ENCODE measurements at regions not wholly inside any gene's neighbourhood (a gene's known extent, or its start where the extent isn't known, plus 50 kb on each side); places are given as distances from the start of the nearest gene placed in this dataset.
"Not testable (repeated sequence)": the region's sequence is repeated elsewhere in the genome, so short reads cannot be mapped to it uniquely, and the experiment has no call there.

- no peak for TF ChIP-seq CTCF (IDR thresholded peaks at IDR 0.05)
- Histone ChIP-seq H3K4me3 (no peak overlapping the region), H3K27ac (no peak overlapping the region)
- no peak for DNase-seq (ENCODE audit: low spot score)
Measured at GRCh38 chr4:158356301-158356700, 146.0 kb downstream of the TMEM144 start.

GRCh38 chr4:158367932-158368441, 153.7 kb upstream of the RXFP1 start:
- not testable (repeated sequence) for H3K27ac ChIP-seq; H3K4me3 ChIP-seq; DNase-seq (ENCODE audit: low spot score)

DNA sequence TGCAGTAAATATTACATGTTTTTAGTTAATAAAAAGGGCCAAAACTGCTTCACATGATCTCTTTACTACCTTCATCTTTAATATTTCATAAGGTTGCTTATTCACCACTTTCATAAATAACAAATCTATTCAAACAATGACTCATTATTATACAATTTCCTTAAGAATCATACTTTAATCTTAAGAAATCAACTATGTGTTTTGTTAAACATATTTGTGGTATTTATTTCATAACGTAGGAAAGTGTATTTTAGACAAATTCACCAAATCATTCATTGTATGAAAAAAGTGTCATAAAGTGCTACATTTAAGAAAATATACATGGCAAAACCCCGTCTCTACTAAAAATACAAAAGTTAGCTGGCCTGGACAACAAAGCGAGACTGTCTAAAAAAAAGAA, 150.5 kb upstream of the RXFP1 start:
- H3K27ac ChIP-seq: no peak overlapping the region
- H3K4me3 ChIP-seq: no peak overlapping the region
- TF ChIP-seq CTCF (IDR thresholded peaks at IDR 0.05): no peak
- no peak for DNase-seq (ENCODE audit: low spot score)

- no peak for TF ChIP-seq CTCF (IDR thresholded peaks at IDR 0.05)
- no peak for DNase-seq (ENCODE audit: low spot score)
- Histone ChIP-seq H3K4me3 (no peak overlapping the region), H3K27ac (no peak overlapping the region)
Measured at GRCh38 chr4:158374318-158374717, 147.4 kb upstream of the RXFP1 start.

GRCh38 chr4:158376106-158376840, 145.4 kb upstream of the RXFP1 start:
- no peak for DNase-seq (ENCODE audit: low spot score)
- no peak for TF ChIP-seq CTCF (IDR thresholded peaks at IDR 0.05)
- Histone ChIP-seq H3K4me3 (no peak overlapping the region), H3K27ac (no peak overlapping the region)

- Histone ChIP-seq H3K27ac (no peak overlapping the region), H3K4me3 (no peak overlapping the region)
- TF ChIP-seq CTCF (IDR thresholded peaks at IDR 0.05): no peak
- DNase-seq (ENCODE audit: low spot score): no peak
Measured at GRCh38 chr4:158384414-158384813, 137.3 kb upstream of the RXFP1 start.

DNA sequence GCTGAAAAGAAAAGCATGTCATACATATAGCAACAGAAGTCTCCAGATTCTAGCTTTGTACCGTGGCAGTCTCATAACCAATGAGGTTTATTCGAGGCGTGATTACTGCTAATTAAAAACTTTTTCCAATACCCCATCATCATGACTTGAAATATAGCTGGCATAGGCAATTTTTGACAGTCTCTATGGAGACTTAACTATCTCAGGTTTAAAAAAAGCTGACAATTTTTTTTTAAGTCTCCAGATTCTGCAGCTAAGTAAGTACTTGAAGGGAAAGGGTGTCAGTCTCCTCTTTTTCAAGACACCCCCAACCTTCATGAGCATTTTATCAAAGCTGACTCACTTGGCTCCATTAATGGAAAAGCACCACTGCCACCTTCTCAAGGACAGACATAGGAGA, 126.3 kb upstream of the RXFP1 start:
- no peak overlapping the region for H3K27ac ChIP-seq
- TF ChIP-seq CTCF (IDR thresholded peaks at IDR 0.05): no peak
- H3K4me3 ChIP-seq: no peak overlapping the region
- no peak for DNase-seq (ENCODE audit: low spot score)
